ENCODE measurements at regions not wholly inside any gene's neighbourhood (a gene's known extent, or its start where the extent isn't known, plus 50 kb on each side); places are given as distances from the start of the nearest gene placed in this dataset.
A peak's percentile ranks its signal among the peaks of the same experiment; 100 is the strongest.

DNA sequence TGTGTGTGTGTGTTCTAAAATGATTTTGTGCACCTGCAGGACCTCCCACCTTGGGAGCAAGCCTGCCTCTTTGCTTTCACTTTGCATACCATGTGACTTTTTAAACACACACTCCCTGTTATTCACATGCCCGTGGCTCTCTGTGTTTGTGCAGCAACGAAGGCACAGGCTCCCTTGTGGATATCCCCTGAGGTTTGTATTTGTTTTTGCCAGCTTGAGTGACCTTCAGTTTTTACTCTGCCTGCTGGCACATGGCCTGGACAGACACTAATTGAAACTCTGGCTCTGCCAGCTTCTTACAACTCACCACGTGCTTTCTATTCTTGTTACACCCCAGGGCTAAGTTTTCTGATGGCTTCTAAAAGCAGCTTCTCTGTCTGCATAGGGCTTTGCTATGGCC, 885.8 kb downstream of the SH3BGRL start:
- no peaks in the 10 kb centered on the region for H3K36me3 ChIP-seq (ENCODE audit: control insufficient read depth, insufficient read depth, low read length, severe bottlenecking)
- no peak overlapping the region for H3K9ac ChIP-seq (ENCODE audit: low read length)
- H3K9me3 ChIP-seq (ENCODE audit: control insufficient read depth, low read length) = peaks cover 23% of the 10 kb centered on the region
- H3K4me3 ChIP-seq (ENCODE audit: low read length) = no peak overlapping the region
- DNase-seq (ENCODE audit: low read depth) = no peak
- H3K4me1 ChIP-seq (ENCODE audit: control insufficient read depth, insufficient read depth, low read length) = no peaks in the 10 kb centered on the region
- no peaks in the 10 kb centered on the region for H3K27me3 ChIP-seq (replicated peaks; ENCODE audit: control insufficient read depth, insufficient read depth, low read length)

DNA sequence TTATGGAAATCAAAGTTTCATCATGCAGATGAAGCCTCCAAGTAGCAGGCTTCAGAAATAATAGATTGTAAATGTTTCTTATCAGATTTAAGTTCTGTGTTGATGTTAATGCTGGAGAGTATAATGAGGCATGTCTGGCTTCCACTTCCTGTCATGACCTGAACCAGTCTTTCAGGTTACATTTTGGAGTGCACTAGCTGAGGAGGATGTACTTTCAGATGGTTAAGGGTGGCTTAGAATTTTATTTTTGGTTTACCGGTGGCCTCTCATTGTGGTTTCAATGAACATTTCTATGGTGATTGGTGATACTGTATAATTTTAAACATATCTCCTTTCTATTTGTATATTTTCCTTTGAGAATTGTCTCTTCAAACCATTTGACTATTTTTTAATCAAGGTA, 890.4 kb downstream of the SH3BGRL start:
- no peaks in the 10 kb centered on the region for H3K9me3 ChIP-seq (ENCODE audit: control insufficient read depth, low read length)
- H3K4me3 ChIP-seq (ENCODE audit: low read length) = no peak overlapping the region
- no peak for DNase-seq (ENCODE audit: low read depth)
- no peaks in the 10 kb centered on the region for H3K36me3 ChIP-seq (ENCODE audit: control insufficient read depth, insufficient read depth, low read length, severe bottlenecking)
- H3K9ac ChIP-seq (ENCODE audit: low read length) = no peak overlapping the region
- no peaks in the 10 kb centered on the region for H3K27me3 ChIP-seq (replicated peaks; ENCODE audit: control insufficient read depth, insufficient read depth, low read length)
- no peaks in the 10 kb centered on the region for H3K4me1 ChIP-seq (ENCODE audit: control insufficient read depth, insufficient read depth, low read length)

DNA sequence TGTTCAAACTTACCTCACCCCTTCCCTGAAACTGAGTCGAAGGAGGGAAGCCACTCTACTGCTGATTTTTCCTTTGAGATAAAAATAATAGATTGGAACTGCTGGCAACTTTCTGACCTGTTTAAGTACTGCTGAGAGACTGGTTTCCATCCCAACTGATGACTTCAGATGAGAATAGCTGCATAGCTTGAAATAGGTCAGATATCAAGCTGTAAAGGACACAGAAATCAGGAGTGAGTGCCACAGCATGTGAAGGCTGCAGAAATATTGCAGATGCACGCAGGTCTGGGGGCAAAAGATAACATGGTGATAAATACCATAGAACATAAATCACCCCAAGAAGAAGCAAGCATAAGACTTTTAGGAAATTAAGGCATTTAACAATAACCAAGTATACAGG, 923.2 kb downstream of the SH3BGRL start:
- Histone ChIP-seq H3K27me3 (replicated peaks; ENCODE audit: control insufficient read depth, insufficient read depth, low read length) (no peaks in the 10 kb centered on the region), H3K36me3 (ENCODE audit: control insufficient read depth, insufficient read depth, low read length, severe bottlenecking) (no peaks in the 10 kb centered on the region), H3K9ac (ENCODE audit: low read length) (no peak overlapping the region), H3K4me1 (ENCODE audit: control insufficient read depth, insufficient read depth, low read length) (no peaks in the 10 kb centered on the region), H3K4me3 (ENCODE audit: low read length) (no peak overlapping the region), H3K9me3 (ENCODE audit: control insufficient read depth, low read length) (no peaks in the 10 kb centered on the region)
- no peak for DNase-seq (ENCODE audit: low read depth)

DNA sequence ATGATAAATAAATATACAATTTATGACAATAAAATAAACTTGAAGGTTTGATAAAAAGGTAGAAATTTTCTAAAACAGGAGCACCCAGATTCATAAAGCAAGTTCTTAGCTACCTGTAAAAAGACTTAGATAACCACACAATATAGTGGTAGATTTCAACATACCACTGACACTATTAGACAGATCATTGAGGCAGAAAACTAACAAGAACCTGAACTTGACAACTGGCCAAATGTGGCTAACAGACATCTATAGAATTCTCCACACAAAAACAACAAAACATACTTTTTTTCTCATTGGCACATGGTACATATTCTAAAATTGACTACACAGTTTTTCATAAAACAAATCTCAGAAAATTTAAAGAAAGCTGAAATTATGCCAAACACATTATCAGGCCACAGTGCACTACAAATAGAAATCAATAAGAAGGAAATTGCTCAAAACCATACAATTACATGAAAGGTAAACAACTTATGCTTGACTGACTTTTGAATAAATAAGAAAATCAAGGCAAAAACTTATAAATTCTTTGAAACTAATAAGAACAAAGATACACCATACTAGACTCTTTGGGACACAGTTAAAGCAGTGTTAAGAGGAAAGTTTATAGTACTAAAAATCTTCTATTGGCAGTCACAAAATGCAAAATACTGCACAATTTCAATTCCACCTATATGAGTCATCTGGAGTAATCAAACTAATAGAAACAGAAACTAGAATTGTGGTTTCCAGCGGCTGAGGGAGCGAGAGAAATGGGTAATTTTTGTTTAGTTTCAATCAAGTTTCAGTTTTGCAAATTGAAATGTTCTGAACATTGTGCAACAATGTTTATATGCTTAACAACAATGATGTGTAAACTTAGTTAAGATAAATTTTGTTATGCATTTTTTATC, 925.6 kb downstream of the SH3BGRL start:
- no peak overlapping the region for H3K4me3 ChIP-seq (ENCODE audit: low read length)
- no peaks in the 10 kb centered on the region for H3K36me3 ChIP-seq (ENCODE audit: control insufficient read depth, insufficient read depth, low read length, severe bottlenecking)
- H3K27me3 ChIP-seq (replicated peaks; ENCODE audit: control insufficient read depth, insufficient read depth, low read length) = no peaks in the 10 kb centered on the region
- no peak overlapping the region for H3K9ac ChIP-seq (ENCODE audit: low read length)
- no peaks in the 10 kb centered on the region for H3K9me3 ChIP-seq (ENCODE audit: control insufficient read depth, low read length)
- DNase-seq (ENCODE audit: low read depth) = no peak
- H3K4me1 ChIP-seq (ENCODE audit: control insufficient read depth, insufficient read depth, low read length) = no peaks in the 10 kb centered on the region

DNA sequence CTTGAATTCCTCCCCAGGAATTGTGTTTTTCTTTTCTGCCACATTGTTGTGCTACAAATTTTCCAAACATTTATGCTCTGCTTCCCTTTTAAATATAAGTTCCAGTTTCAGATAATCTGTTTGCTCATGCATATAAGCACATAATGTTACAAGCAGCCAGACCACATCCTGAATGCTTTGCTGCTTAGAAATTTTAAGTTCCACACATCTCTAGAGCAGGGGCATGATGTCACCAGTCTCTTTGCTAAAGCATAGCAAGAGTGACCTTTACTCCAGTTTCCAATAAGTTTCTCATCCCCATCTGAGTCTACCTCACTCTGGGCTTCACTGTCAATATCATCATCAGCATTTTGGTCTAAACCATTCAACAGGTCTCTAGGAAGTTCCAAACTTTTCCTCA, 932.5 kb downstream of the SH3BGRL start:
- no peaks in the 10 kb centered on the region for H3K36me3 ChIP-seq (ENCODE audit: control insufficient read depth, insufficient read depth, low read length, severe bottlenecking)
- DNase-seq (ENCODE audit: low read depth) = no peak
- no peak overlapping the region for H3K9ac ChIP-seq (ENCODE audit: low read length)
- H3K27me3 ChIP-seq (replicated peaks; ENCODE audit: control insufficient read depth, insufficient read depth, low read length) = no peaks in the 10 kb centered on the region
- H3K4me3 ChIP-seq (ENCODE audit: low read length) = no peak overlapping the region
- H3K9me3 ChIP-seq (ENCODE audit: control insufficient read depth, low read length) = peaks cover 16% of the 10 kb centered on the region
- no peaks in the 10 kb centered on the region for H3K4me1 ChIP-seq (ENCODE audit: control insufficient read depth, insufficient read depth, low read length)

DNA sequence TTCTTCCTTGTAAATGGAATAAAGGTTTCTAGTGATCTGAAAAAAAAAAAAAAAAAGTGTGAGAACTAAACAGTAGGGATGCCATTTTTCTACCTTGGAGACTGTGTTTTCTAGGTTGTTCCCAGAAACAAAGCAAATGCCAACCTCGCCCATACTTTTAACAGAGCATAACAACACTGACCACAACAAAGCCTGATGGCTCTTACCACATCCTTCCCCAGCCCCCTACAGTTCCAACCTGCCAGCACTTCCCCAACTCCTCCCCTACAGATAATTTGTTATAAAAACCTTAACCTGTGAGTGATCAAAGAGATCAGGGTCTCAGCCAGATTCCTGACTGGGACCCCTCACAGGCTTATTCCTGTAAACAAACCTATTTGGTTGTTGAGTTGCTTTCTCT, 940.0 kb downstream of the SH3BGRL start:
- no peak for DNase-seq (ENCODE audit: low read depth)
- no peak overlapping the region for H3K4me3 ChIP-seq (ENCODE audit: low read length)

DNA sequence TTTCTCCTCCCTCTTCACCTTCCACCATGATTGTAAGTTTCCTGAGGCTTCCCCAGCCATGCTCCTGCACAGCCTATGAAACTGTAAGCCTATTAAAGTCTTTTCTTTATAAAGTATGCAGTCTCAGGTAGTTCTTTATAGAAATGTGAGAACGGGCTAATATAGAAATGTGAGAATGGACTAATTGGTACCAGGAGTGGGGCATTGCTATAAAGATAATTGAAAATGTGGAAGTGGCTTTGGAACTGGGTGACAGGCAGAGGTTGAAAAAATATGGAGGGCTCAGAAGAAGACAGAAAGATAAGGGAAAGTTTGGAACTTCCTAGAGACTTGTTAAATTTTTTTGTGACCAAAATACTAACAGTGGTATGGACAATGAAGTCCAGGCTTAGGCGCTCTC, 959.3 kb downstream of the SH3BGRL start:
- H3K27me3 ChIP-seq (replicated peaks; ENCODE audit: control insufficient read depth, insufficient read depth, low read length) = no peaks in the 10 kb centered on the region
- no peaks in the 10 kb centered on the region for H3K36me3 ChIP-seq (ENCODE audit: control insufficient read depth, insufficient read depth, low read length, severe bottlenecking)
- no peak for DNase-seq (ENCODE audit: low read depth)
- H3K4me1 ChIP-seq (ENCODE audit: control insufficient read depth, insufficient read depth, low read length) = no peaks in the 10 kb centered on the region
- H3K9ac ChIP-seq (ENCODE audit: low read length) = no peak overlapping the region
- H3K4me3 ChIP-seq (ENCODE audit: low read length) = no peak overlapping the region
- peaks cover 25% of the 10 kb centered on the region for H3K9me3 ChIP-seq (ENCODE audit: control insufficient read depth, low read length)

More for the DNA sequence above, 940.0 kb downstream of the SH3BGRL start:
- Histone ChIP-seq H3K27me3 (replicated peaks; ENCODE audit: control insufficient read depth, insufficient read depth, low read length) (no peaks in the 10 kb centered on the region), H3K4me1 (ENCODE audit: control insufficient read depth, insufficient read depth, low read length) (no peaks in the 10 kb centered on the region), H3K9me3 (ENCODE audit: control insufficient read depth, low read length) (no peaks in the 10 kb centered on the region), H3K36me3 (ENCODE audit: control insufficient read depth, insufficient read depth, low read length, severe bottlenecking) (no peaks in the 10 kb centered on the region), H3K9ac (ENCODE audit: low read length) (no peak overlapping the region)

DNA sequence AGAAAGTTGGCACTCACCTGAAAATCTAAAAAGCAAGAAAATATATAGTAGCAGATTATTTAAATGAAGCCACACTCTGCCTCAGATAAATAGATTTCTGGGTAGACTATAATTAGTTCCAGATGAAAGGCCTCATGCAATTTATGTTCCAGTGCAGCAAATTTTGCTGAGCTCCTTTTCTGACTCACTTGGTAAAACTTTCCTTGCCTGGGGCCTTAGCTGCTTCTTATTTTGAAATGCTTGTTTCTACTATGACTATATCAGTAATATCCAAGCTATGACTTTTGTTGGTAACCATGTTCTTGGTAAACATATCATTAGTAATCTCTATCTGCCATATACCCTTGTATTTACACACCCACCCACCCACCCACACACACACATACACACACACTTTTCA, 961.8 kb downstream of the SH3BGRL start:
- H3K4me3 ChIP-seq (ENCODE audit: low read length) = no peak overlapping the region
- peak; percentile 9 for DNase-seq (ENCODE audit: low read depth)
- H3K27me3 ChIP-seq (replicated peaks; ENCODE audit: control insufficient read depth, insufficient read depth, low read length) = no peaks in the 10 kb centered on the region
- H3K9ac ChIP-seq (ENCODE audit: low read length) = no peak overlapping the region
- no peaks in the 10 kb centered on the region for H3K36me3 ChIP-seq (ENCODE audit: control insufficient read depth, insufficient read depth, low read length, severe bottlenecking)
- H3K9me3 ChIP-seq (ENCODE audit: control insufficient read depth, low read length) = peaks cover 23% of the 10 kb centered on the region
- no peaks in the 10 kb centered on the region for H3K4me1 ChIP-seq (ENCODE audit: control insufficient read depth, insufficient read depth, low read length)

DNA sequence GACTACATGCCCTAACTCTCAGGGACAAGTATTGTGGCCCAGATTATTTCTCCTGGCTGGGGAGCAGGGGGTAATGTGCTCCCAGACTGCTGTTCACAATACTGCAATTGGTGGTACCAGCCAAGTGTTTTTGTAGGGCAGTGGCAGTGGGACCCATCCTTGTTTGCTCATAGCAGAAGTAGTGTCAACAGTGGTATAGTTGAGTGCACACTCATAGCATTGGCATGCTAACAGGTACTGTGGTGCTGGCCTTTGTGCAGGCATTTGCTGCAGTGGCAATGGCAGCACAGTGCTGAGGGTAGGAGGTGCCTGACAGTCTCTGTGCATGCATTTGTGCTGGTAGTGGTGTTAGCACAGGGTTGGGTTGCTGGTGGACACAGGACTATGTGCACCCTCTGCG, 995.0 kb downstream of the SH3BGRL start:
- no peak for DNase-seq (ENCODE audit: low read depth)

DNA sequence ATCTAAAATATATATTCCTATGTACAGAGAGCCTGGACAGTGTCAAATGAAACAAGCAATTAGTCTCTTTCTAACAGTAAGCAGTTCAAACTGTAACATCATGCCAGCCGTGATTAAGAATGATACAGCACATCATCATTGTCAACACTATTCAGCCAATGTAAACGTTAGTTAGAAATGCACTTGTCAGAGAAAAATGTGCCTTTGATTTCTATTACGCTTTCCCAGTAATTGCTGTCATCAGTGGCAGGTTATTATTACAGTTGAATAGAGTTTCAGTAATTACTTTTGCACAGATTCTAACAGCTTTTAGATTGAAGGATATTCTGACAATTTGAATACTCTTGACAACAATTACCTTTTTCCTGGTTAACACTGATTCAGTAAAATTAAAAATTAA, 1007.1 kb downstream of the SH3BGRL start:
- no peak for DNase-seq (ENCODE audit: low read depth)
- H3K4me1 ChIP-seq (ENCODE audit: control insufficient read depth, insufficient read depth, low read length) = no peaks in the 10 kb centered on the region
- no peak overlapping the region for H3K9ac ChIP-seq (ENCODE audit: low read length)
- H3K36me3 ChIP-seq (ENCODE audit: control insufficient read depth, insufficient read depth, low read length, severe bottlenecking) = no peaks in the 10 kb centered on the region
- no peak overlapping the region for H3K4me3 ChIP-seq (ENCODE audit: low read length)
- no peaks in the 10 kb centered on the region for H3K27me3 ChIP-seq (replicated peaks; ENCODE audit: control insufficient read depth, insufficient read depth, low read length)
- H3K9me3 ChIP-seq (ENCODE audit: control insufficient read depth, low read length) = peaks cover under 1% of the 10 kb centered on the region

More for the DNA sequence above, 995.0 kb downstream of the SH3BGRL start:
- no peak overlapping the region for H3K4me3 ChIP-seq (ENCODE audit: low read length)
- H3K9ac ChIP-seq (ENCODE audit: low read length) = no peak overlapping the region
- H3K9me3 ChIP-seq (ENCODE audit: control insufficient read depth, low read length) = peaks cover 6% of the 10 kb centered on the region
- no peaks in the 10 kb centered on the region for H3K4me1 ChIP-seq (ENCODE audit: control insufficient read depth, insufficient read depth, low read length)
- no peaks in the 10 kb centered on the region for H3K27me3 ChIP-seq (replicated peaks; ENCODE audit: control insufficient read depth, insufficient read depth, low read length)
- H3K36me3 ChIP-seq (ENCODE audit: control insufficient read depth, insufficient read depth, low read length, severe bottlenecking) = no peaks in the 10 kb centered on the region

DNA sequence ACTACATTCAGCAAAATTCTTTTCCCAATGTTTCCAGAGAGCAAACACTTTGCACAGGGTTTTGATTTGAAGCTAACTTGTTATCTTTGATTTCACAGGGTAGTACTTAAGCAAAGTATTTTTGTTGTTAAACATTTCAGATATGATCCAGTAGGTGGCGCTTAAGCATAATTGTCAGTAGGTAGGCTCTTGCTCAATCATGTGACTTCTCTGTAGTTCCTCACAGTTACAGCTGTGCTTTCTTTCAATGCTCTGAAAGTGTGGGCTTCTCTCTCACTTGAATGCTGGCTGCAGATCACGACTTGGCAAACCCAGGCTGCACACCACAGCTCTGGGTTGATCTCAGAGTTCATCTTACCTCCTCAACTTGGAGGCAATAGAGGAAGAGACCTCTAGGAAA, 1016.5 kb downstream of the SH3BGRL start:
- H3K36me3 ChIP-seq (ENCODE audit: control insufficient read depth, insufficient read depth, low read length, severe bottlenecking) = no peaks in the 10 kb centered on the region
- DNase-seq (ENCODE audit: low read depth) = peak; percentile 1
- no peak overlapping the region for H3K4me3 ChIP-seq (ENCODE audit: low read length)
- no peaks in the 10 kb centered on the region for H3K27me3 ChIP-seq (replicated peaks; ENCODE audit: control insufficient read depth, insufficient read depth, low read length)
- H3K9ac ChIP-seq (ENCODE audit: low read length) = no peak overlapping the region
- H3K9me3 ChIP-seq (ENCODE audit: control insufficient read depth, low read length) = peaks cover 6% of the 10 kb centered on the region
- no peaks in the 10 kb centered on the region for H3K4me1 ChIP-seq (ENCODE audit: control insufficient read depth, insufficient read depth, low read length)

DNA sequence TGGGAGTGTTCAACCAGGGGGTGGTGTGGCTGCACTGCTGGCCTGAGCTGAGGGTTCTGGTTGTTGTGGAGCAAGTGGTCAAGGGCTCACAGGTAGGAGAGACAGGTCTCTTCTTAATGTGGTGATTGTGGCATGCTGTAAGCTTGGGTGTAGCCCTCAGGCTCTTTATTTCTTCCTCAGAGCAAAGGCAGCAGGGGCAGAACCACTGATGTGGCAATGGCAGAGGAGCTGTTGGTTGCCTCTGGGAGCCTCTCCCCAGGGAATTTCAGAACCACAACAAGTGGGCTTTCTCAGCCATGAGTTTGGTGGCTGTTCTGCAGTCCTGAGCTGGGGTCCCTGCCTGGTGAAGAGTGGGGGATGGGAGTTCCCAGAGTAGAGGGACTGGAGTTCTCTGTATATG, 1017.2 kb downstream of the SH3BGRL start:
- no peaks in the 10 kb centered on the region for H3K27me3 ChIP-seq (replicated peaks; ENCODE audit: control insufficient read depth, insufficient read depth, low read length)
- no peaks in the 10 kb centered on the region for H3K4me1 ChIP-seq (ENCODE audit: control insufficient read depth, insufficient read depth, low read length)
- no peak for DNase-seq (ENCODE audit: low read depth)
- peaks cover 4% of the 10 kb centered on the region for H3K9me3 ChIP-seq (ENCODE audit: control insufficient read depth, low read length)
- no peak overlapping the region for H3K9ac ChIP-seq (ENCODE audit: low read length)
- no peaks in the 10 kb centered on the region for H3K36me3 ChIP-seq (ENCODE audit: control insufficient read depth, insufficient read depth, low read length, severe bottlenecking)
- H3K4me3 ChIP-seq (ENCODE audit: low read length) = no peak overlapping the region

Data from adipocyte (in vitro differentiated cells).